GM23338 (cell line): ENCODE measurements at regions not wholly inside any gene's neighbourhood (a gene's known extent, or its start where the extent isn't known, plus 50 kb on each side); places are given as distances from the start of the nearest gene placed in this dataset.

Source experiments
- ATAC-seq: fragments of 200-7000 bp; cut with Tn5 transposase; 3 replicates; pipeline ENCODE4 v1.9.1; 2020
- DNase-seq: peaks from one replicate; pipeline ENCODE4 v3.0.0-alpha.2; 2015; ENCODE audit warnings: low spot score
- H2AFZ ChIP-seq: fragments of 200-600 bp; sonication (generic); 2 replicates; pipeline ENCODE4 v1.8.0; 2016; ENCODE audit warnings: antibody characterized with exemption, mild to moderate bottlenecking, moderate library complexity
- H3F3A ChIP-seq: fragments of 200-600 bp; sonication (generic); replicated peaks from 2 replicates; pipeline ENCODE4 v1.8.0; 2017; ENCODE audit warnings: antibody characterized with exemption, mixed run types, low read depth
- H3K27ac ChIP-seq: fragments of 200-600 bp; sonication (generic); 2 replicates; pipeline ENCODE4 v1.6.1; 2016; ENCODE audit warnings: low read depth
- H3K27me3 ChIP-seq: fragments of 200-600 bp; sonication (generic); 2 replicates; pipeline ENCODE4 v1.8.0; 2016; ENCODE audit warnings: mild to moderate bottlenecking, mixed run types, moderate library complexity; ENCODE audit not compliant: insufficient read depth
- H3K36me3 ChIP-seq: fragments of 200-600 bp; sonication (generic); 2 replicates; pipeline ENCODE4 v1.8.0; 2016; ENCODE audit warnings: mild to moderate bottlenecking; ENCODE audit not compliant: insufficient read depth
- H3K4me1 ChIP-seq: fragments of 200-600 bp; sonication (generic); 2 replicates; pipeline ENCODE4 v1.8.0; 2016; ENCODE audit warnings: mild to moderate bottlenecking, moderate library complexity; ENCODE audit not compliant: insufficient read depth
- H3K4me2 ChIP-seq: fragments of 200-600 bp; sonication (generic); 2 replicates; pipeline ENCODE4 v1.7.1; 2017; ENCODE audit warnings: mixed run types
- H3K4me3 ChIP-seq: fragments of 200-600 bp; sonication (generic); 2 replicates; pipeline ENCODE4 v1.6.1; 2016; ENCODE audit warnings: mixed run types
- H3K79me2 ChIP-seq: fragments of 200-600 bp; sonication (generic); replicated peaks from 2 replicates; pipeline ENCODE4 v1.8.0; 2017; ENCODE audit warnings: mild to moderate bottlenecking; ENCODE audit not compliant: insufficient read depth
- H3K9me2 ChIP-seq: fragments of 200-600 bp; sonication (generic); 2 replicates; pipeline ENCODE4 v1.8.0; 2017; ENCODE audit not compliant: insufficient read depth
- H4K20me1 ChIP-seq: fragments of 200-600 bp; sonication (generic); replicated peaks from 2 replicates; pipeline ENCODE4 v1.8.0; 2017; ENCODE audit warnings: mild to moderate bottlenecking; ENCODE audit not compliant: insufficient read depth
- H3K27ac Mint-ChIP-seq: 2 replicates; pipeline ENCODE4 v1.8.0; 2020; ENCODE audit warnings: inconsistent platforms, mild to moderate bottlenecking, moderate library complexity, mixed read lengths
- H3K27me3 Mint-ChIP-seq: 3 replicates; pipeline ENCODE4 v1.8.0; 2022; ENCODE audit warnings: low read depth, mild to moderate bottlenecking, moderate library complexity, mixed read lengths, inconsistent platforms; ENCODE audit not compliant: insufficient read depth, poor library complexity
- H3K36me3 Mint-ChIP-seq: 3 replicates; pipeline ENCODE4 v1.8.0; 2021; ENCODE audit warnings: low read depth, mild to moderate bottlenecking, inconsistent platforms, moderate library complexity, mixed read lengths
- H3K4me1 Mint-ChIP-seq: 3 replicates; pipeline ENCODE4 v1.8.0; 2020; ENCODE audit warnings: mild to moderate bottlenecking, inconsistent platforms, mixed read lengths
- H3K4me3 Mint-ChIP-seq: 3 replicates; pipeline ENCODE4 v1.8.0; 2021; ENCODE audit warnings: moderate library complexity, mild to moderate bottlenecking, inconsistent platforms, mixed read lengths
- H3K9me3 Mint-ChIP-seq: 3 replicates; pipeline ENCODE4 v1.8.0; 2020; ENCODE audit warnings: moderate library complexity, mild to moderate bottlenecking, inconsistent platforms, mixed read lengths
- EZH2phosphoT487 ChIP-seq: fragments of 200-600 bp; sonication (generic); IDR thresholded peaks from one replicate; pipeline ENCODE4 v1.8.1; 2018; ENCODE audit warnings: antibody characterized with exemption; ENCODE audit not compliant: unreplicated experiment
- JUNB ChIP-seq: IDR thresholded peaks from one replicate; pipeline ENCODE4 v1.6.1; 2016; ENCODE audit warnings: antibody characterized with exemption; ENCODE audit not compliant: unreplicated experiment
- POLR2AphosphoS5 ChIP-seq: IDR thresholded peaks from 2 replicates; pipeline ENCODE4 v1.6.1; 2016; ENCODE audit warnings: antibody characterized with exemption, low read depth
- STAT1 ChIP-seq: IDR thresholded peaks from one replicate; pipeline ENCODE4 v1.6.1; 2016; ENCODE audit warnings: antibody characterized with exemption; ENCODE audit not compliant: unreplicated experiment
- ZNF114 ChIP-seq: fragments of 250-450 bp; sonication (Bioruptor Pico); IDR thresholded peaks from 2 replicates; pipeline ENCODE4 v1.5.0; 2020; ENCODE audit warnings: mild to moderate bottlenecking, moderate library complexity
- TF ChIP-seq, protein P1 (sequence below), 2 experiments: fragments of 200-600 bp in 1 of 2; sonication (generic) in 1 of 2; conservative IDR thresholded peaks; 2 replicates each; pipeline versions ENCODE4 v1.5.1 to v1.6.1; 2016 to 2017; ENCODE audit warnings: antibody characterized with exemption in 2 of 2, low read depth in 2 of 2, mild to moderate bottlenecking in 2 of 2, moderate library complexity in 1 of 2

DNA sequence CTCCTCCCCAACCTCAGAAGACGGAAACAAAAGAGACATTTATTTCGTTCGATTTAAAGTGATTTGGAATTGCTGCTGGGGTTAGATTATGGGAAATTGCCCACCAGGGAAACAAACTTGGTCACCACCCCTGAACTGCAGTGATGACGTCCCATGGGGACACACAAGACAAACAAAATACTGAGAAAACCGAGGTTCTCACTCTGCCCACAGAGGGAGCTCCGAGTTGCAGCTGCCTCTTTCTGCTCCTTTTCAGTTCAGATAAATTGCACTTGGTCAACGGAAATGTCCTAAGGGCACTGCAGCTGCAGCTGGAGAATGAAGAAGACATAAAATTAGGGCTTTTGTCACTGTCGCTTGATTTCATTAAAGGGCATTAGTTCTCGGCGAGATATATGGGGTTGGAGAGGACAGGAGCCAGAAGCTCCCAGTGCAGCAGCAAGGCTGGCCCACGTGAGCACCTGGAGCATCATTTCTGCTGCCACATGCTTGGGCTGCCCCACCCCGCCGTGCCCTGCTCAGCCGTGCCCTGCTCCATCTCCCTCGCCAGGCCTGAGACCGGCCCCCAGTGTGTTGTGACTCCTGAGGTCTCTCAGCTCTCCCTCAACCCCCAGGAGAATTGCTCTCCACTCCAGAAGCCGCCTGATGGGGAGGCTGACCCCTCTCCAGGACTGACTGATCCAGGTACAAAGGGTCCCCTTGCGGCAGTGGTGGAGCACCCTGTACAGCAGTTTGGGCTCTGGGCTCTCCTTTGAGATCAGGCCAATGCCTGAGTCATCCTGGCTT lies 231.7 kb upstream of the AJAP1 start:
- Mint-ChIP-seq H3K27ac (no peak overlapping the region), H3K27me3 (peaks cover 2% of the 10 kb centered on the region), H3K4me1 (no peaks in the 10 kb centered on the region), H3K9me3 (peaks cover 97% of the 10 kb centered on the region), H3K4me3 (no peak overlapping the region), H3K36me3 (peaks cover 28% of the 10 kb centered on the region)
- no peak for DNase-seq
- H3F3A ChIP-seq = peaks cover 4% of the 10 kb centered on the region; the same call in 1 of the 2 replicates
- H3K36me3 ChIP-seq = peaks cover 8% of the 10 kb centered on the region; the same call in 1 of the 2 replicates
- H3K4me1 ChIP-seq = no peaks in the 10 kb centered on the region
- no peaks in the 10 kb centered on the region for H3K27me3 ChIP-seq
- H3K79me2 ChIP-seq = no peaks in the 10 kb centered on the region
- H3K27ac ChIP-seq = no peak overlapping the region
- H4K20me1 ChIP-seq = no peaks in the 10 kb centered on the region
- no peak overlapping the region for H3K4me2 ChIP-seq
- no peak overlapping the region for H3K4me3 ChIP-seq
- no peaks in the 10 kb centered on the region for H3K9me2 ChIP-seq
- no peak overlapping the region for H2AFZ ChIP-seq
- TF ChIP-seq, protein P1, sequence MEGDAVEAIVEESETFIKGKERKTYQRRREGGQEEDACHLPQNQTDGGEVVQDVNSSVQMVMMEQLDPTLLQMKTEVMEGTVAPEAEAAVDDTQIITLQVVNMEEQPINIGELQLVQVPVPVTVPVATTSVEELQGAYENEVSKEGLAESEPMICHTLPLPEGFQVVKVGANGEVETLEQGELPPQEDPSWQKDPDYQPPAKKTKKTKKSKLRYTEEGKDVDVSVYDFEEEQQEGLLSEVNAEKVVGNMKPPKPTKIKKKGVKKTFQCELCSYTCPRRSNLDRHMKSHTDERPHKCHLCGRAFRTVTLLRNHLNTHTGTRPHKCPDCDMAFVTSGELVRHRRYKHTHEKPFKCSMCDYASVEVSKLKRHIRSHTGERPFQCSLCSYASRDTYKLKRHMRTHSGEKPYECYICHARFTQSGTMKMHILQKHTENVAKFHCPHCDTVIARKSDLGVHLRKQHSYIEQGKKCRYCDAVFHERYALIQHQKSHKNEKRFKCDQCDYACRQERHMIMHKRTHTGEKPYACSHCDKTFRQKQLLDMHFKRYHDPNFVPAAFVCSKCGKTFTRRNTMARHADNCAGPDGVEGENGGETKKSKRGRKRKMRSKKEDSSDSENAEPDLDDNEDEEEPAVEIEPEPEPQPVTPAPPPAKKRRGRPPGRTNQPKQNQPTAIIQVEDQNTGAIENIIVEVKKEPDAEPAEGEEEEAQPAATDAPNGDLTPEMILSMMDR (conservative IDR thresholded peaks at IDR 0.05; ENCODE audit: low read depth in 2 of 2) = no peak
- no peak for TF ChIP-seq EZH2phosphoT487
- ATAC-seq = no peak

DNA sequence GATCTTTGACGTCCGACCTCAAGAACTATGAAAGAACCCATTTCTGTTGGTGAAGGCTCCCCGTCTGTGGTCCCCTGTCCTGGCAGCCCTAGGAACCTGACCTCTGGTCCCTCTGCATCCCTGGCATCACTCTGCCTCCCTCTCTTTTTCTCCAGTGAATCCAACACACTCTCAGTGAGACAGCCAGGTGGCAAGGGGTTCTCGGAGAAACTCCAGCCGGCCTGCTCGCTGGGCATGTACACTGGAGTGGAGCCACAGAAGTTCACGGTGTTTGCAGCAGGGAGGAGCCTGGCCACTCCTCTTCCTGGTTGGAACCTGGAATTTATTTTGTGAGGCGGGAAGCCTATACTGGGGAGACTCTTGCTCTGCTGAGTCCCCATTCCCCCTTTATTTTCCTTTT lies 230.2 kb upstream of the AJAP1 start:
- H3K9me3 Mint-ChIP-seq = peaks cover 97% of the 10 kb centered on the region
- DNase-seq (no peak), ATAC-seq (no peak)
- Histone ChIP-seq H3K27me3 (no peaks in the 10 kb centered on the region), H3F3A (peaks cover 7% of the 10 kb centered on the region; the same call in 1 of the 2 replicates), H3K79me2 (no peaks in the 10 kb centered on the region), H3K36me3 (peaks cover 11% of the 10 kb centered on the region; the same call in 1 of the 2 replicates), H3K27ac (no peak overlapping the region), H4K20me1 (no peaks in the 10 kb centered on the region), H3K4me3 (no peak overlapping the region), H3K4me2 (no peak overlapping the region), H3K9me2 (no peaks in the 10 kb centered on the region), H3K4me1 (no peaks in the 10 kb centered on the region), H2AFZ (no peak overlapping the region)
- TF ChIP-seq ZNF114 (no peak), STAT1 (no peak)
- H3K36me3 Mint-ChIP-seq = peaks cover 26% of the 10 kb centered on the region
- H3K27ac Mint-ChIP-seq = no peak overlapping the region
- H3K4me3 Mint-ChIP-seq = no peak overlapping the region
- H3K4me1 Mint-ChIP-seq = no peaks in the 10 kb centered on the region
- H3K27me3 Mint-ChIP-seq = peaks cover 2% of the 10 kb centered on the region

DNA sequence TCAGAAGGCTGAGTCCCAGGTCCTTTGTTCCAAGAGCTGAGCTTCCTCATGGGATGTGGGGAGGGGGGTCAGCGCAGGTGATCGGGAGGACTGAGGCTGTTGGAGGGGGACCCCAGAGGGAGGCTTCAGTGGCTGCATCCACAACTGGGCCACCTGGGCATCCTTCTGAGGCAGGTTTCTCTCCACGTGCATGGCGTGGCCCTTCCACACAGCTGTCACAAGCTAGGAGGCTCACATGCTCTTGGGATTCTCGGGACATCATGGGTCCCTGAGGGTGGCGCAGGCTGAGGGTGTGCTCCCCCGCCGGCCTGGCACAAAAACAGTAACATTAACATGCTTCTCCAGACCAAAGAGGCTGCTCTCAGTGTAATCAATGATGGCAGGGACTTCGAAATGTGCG lies 229.6 kb upstream of the AJAP1 start:
- H3K9me3 Mint-ChIP-seq = peaks cover 97% of the 10 kb centered on the region
- H3K4me3 Mint-ChIP-seq = no peak overlapping the region
- no peak overlapping the region for H3K4me2 ChIP-seq
- H3K9me2 ChIP-seq = no peaks in the 10 kb centered on the region
- no peak overlapping the region for H3K27ac ChIP-seq
- DNase-seq (no peak), ATAC-seq (no peak)
- H3K36me3 Mint-ChIP-seq = peaks cover 27% of the 10 kb centered on the region
- no peaks in the 10 kb centered on the region for H3K4me1 Mint-ChIP-seq
- no peaks in the 10 kb centered on the region for H4K20me1 ChIP-seq
- no peak overlapping the region for H3K27ac Mint-ChIP-seq
- 0 out of 2 replicates have a peak, but pooled peaks cover 7% of the 10 kb centered on the region for H3K36me3 ChIP-seq
- peaks cover 7% of the 10 kb centered on the region; the same call in 1 of the 2 replicates for H3F3A ChIP-seq
- H2AFZ ChIP-seq = no peak overlapping the region
- H3K4me1 ChIP-seq = no peaks in the 10 kb centered on the region
- H3K27me3 Mint-ChIP-seq = peaks cover 2% of the 10 kb centered on the region
- no peaks in the 10 kb centered on the region for H3K79me2 ChIP-seq
- H3K4me3 ChIP-seq = no peak overlapping the region
- no peaks in the 10 kb centered on the region for H3K27me3 ChIP-seq
- TF ChIP-seq JUNB = no peak
- no peak for TF ChIP-seq POLR2AphosphoS5
- TF ChIP-seq, protein P1 (conservative IDR thresholded peaks at IDR 0.05; ENCODE audit: low read depth in 2 of 2) = no peak
- TF ChIP-seq ZNF114 = no peak
- TF ChIP-seq EZH2phosphoT487 = no peak
